ENCODE measurements at regions not wholly inside any gene's neighbourhood (a gene's known extent, or its start where the extent isn't known, plus 50 kb on each side); places are given as distances from the start of the nearest gene placed in this dataset.

DNA sequence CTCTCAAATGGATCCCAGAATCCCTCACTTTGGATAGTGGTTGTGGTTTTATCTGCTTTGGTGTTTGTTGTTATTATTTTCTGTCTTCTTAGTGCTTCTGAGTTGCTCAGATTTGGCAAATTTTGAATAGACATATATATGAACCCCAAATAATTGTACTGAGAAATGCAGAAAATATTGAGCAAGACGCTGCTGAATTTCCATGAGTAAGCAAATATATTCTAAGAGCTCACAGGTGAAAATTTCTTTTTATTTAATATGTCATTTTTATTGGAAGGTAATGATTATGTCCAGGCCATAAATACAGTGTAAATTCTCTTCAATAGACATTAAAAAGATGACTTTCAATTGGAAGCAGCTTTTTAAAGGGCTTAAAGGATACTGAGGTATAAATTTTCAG is 152.1 kb downstream of the FAT3 start:
- 0% methylated on average over 1 of the region's 1 CpG for WGBS (ENCODE audit: insufficient coverage, low coverage, missing lambda C conversion rate)

More for the DNA sequence above, 152.1 kb downstream of the FAT3 start:
- Histone ChIP-seq H3K9ac (ENCODE audit: insufficient read depth in 1 of 2, low read depth in 2 of 2, low read length in 2 of 2) (no peak overlapping the region), H3K4me3 (no peak overlapping the region), H4K20me1 (replicated peaks; ENCODE audit: control insufficient read depth, insufficient read depth, low read length) (no peaks in the 10 kb centered on the region), H3K9me3 (replicated peaks; ENCODE audit: control insufficient read depth, insufficient read depth, low read depth, low read length) (no peaks in the 10 kb centered on the region; the same call in 1 of the 2 replicates), H3K4me1 (replicated peaks in 1 of 2; ENCODE audit: control insufficient read depth in 2 of 2, insufficient read depth in 2 of 2, low read length in 2 of 2) (no peaks in the 10 kb centered on the region), H3K27ac (ENCODE audit: extremely low read depth, low read depth, low read length) (no peak overlapping the region), H3K79me2 (ENCODE audit: control insufficient read depth, insufficient read depth, low read length) (no peaks in the 10 kb centered on the region), H2AFZ (ENCODE audit: low read depth, low read length) (no peak overlapping the region), H3K9me1 (ENCODE audit: control insufficient read depth, insufficient read depth, low read length) (no peaks in the 10 kb centered on the region), H3K36me3 (ENCODE audit: control insufficient read depth, insufficient read depth, low read length) (no peaks in the 10 kb centered on the region), H3K4me2 (ENCODE audit: insufficient read depth, low read length) (no peak overlapping the region), H3K27me3 (ENCODE audit: control insufficient read depth in 2 of 2, insufficient read depth in 2 of 2, low read length in 2 of 2) (no peaks in the 10 kb centered on the region)
- FAIRE-seq (no peak), ATAC-seq (no peak), DNase-seq (ENCODE audit: extremely low read depth in 1 of 4, low spot score in 3 of 4) (no peak)
- ChIA-PET CTCF (ENCODE audit: low intra/inter-chr PET ratio) (no interaction called here), POLR2A (no interaction called here)
- intact Hi-C loops (cut with micrococcal nuclease) (no loop called here), in situ Hi-C loops (cut with MboI) (no loop called here)
- TF ChIP-seq MAFG (tag; conservative IDR thresholded peaks at IDR 0.05) (0 out of 2 replicates have a peak, but pooled peaks have one; percentile 13), HDGF (IDR thresholded peaks at IDR 0.05) (no peak), NUFIP1 (IDR thresholded peaks at IDR 0.05; ENCODE audit: partially characterized antibody) (no peak), MAFF (IDR thresholded peaks at IDR 0.05; ENCODE audit: low read length) (0 out of 2 replicates have a peak, but pooled peaks have one; percentile 22)
- TF ChIP-seq, protein P1, sequence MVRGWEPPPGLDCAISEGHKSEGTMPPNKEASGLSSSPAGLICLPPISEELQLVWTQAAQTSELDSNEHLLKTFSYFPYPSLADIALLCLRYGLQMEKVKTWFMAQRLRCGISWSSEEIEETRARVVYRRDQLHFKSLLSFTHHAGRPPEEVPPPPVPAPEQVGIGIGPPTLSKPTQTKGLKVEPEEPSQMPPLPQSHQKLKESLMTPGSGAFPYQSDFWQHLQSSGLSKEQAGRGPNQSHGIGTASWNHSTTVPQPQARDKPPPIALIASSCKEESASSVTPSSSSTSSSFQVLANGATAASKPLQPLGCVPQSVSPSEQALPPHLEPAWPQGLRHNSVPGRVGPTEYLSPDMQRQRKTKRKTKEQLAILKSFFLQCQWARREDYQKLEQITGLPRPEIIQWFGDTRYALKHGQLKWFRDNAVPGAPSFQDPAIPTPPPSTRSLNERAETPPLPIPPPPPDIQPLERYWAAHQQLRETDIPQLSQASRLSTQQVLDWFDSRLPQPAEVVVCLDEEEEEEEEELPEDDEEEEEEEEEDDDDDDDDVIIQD (CRISPR knock-in tag; IDR thresholded peaks at IDR 0.05) = no peak
- TF ChIP-seq, protein P2, sequence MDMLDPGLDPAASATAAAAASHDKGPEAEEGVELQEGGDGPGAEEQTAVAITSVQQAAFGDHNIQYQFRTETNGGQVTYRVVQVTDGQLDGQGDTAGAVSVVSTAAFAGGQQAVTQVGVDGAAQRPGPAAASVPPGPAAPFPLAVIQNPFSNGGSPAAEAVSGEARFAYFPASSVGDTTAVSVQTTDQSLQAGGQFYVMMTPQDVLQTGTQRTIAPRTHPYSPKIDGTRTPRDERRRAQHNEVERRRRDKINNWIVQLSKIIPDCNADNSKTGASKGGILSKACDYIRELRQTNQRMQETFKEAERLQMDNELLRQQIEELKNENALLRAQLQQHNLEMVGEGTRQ (CRISPR knock-in tag; IDR thresholded peaks at IDR 0.05) = no peak
- no TSS peak for BruUV-seq (replicated peaks)

Data from K562 (cell line).